EH (cell line): ENCODE measurements at regions not wholly inside any gene's neighbourhood (a gene's known extent, or its start where the extent isn't known, plus 50 kb on each side); places are given as distances from the start of the nearest gene placed in this dataset.
"Not testable (repeated sequence)": the region's sequence is repeated elsewhere in the genome, so short reads cannot be mapped to it uniquely, and the experiment has no call there.

ENCODE experiments used
- DNase-seq: peaks from one replicate; pipeline ENCODE4 v3.0.0-alpha.2; 2015; ENCODE audit warnings: low read depth

- DNase-seq, result no peak
These were observed 626.1 kb upstream of the SLITRK6 start for GRCh38 chr13:86425170-86425815.

- DNase-seq, result no peak
These were observed 627.2 kb upstream of the SLITRK6 start for GRCh38 chr13:86426437-86426836.

DNA sequence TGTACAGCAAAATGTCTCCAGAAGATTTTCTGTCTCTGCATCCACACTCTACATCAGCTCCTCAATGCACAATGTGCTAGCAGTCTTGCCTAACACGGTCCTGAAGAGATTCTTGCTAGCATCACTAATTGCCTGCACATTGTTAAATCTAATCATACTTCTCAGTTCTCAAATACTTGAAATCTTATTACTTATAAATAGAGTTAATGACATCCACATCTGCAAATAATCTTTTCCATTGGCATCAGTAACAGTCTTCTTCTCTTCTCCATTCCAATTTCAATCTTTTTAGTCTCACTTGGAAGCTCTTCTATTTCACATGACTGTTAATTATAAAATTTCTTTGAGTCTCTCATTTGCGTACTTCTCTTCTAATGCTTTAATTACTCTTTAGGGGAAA is 630.5 kb upstream of the SLITRK6 start:
- DNase-seq, result no peak

DNA sequence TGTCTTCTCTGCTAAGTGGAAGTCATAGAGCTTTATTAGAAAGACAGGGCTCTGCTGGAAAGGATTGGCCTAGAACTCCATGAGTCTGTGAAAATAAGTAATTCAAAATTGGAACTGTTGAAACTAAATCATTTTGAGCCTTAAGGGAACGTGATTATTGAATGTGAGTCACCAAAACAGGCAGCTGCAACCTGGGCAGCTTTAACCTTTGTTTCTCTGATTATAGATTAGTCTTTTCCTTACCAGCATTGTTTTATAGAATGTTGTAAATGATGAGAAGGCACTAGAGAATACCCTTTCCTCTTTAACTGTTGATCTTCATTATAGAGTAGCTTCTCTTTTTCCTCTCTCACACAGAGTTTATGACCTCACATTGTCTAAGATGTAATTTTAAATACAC is 638.8 kb upstream of the SLITRK6 start:
- no peak for DNase-seq

DNA sequence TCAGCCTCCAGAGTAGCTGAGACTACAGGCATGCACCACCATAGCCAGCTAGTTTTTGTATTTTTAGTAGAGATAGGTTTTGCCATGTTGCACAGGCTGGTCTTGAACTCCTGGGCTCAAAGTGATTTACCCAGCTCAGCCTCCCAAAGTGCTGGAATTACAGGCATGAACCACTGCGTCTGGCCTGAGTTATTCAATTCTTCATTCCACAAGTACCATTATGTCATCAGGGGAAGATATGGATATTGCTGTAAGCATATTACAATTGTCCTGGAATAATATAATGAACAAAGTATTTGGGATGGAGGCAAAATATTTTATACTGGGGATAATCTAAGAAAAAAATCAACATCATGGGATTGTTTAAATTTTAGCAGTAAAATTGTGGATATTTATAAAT is 646.0 kb upstream of the SLITRK6 start:
- no peak for DNase-seq

DNA sequence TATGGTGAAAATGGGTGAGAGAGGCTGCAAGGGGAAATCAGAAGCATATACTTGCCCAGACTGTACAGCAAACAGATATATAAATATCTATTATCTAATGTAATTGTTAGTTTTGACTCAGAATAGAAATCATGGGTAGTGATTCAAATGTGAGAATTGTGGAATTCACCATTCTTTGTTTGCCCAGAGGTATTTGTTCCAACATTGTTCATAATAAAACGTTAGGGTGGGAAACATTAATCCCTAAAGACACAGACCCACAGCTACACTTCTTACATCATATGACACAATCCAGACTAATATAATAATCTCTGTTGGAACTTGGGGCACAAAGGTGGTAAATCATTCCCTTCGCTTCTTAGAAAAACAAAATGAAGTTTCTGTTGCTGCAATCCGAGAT is 646.5 kb upstream of the SLITRK6 start:
- DNase-seq, result no peak

DNA sequence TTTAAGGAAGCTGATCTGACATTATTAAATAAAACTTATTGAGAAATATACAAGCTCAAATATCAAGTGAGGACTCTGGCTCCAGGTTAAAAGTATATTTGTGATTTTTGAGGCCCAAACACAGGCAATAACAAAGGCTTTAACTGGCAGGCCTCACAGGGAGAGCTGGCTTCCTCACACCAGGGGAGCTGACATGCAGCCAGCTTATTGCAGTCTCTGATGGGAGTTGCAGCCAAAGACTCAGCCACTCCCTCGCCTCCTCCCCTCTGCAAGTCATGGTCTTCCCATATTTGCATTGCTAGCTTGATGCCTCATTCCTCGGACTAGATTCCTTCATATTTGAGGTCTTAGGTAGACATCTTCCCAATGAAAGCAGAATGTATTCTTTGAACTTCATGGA is 647.1 kb upstream of the SLITRK6 start:
- DNase-seq, result no peak

GRCh38 chr13:86447479-86447878 is 648.3 kb upstream of the SLITRK6 start:
- DNase-seq, result no peak

DNA sequence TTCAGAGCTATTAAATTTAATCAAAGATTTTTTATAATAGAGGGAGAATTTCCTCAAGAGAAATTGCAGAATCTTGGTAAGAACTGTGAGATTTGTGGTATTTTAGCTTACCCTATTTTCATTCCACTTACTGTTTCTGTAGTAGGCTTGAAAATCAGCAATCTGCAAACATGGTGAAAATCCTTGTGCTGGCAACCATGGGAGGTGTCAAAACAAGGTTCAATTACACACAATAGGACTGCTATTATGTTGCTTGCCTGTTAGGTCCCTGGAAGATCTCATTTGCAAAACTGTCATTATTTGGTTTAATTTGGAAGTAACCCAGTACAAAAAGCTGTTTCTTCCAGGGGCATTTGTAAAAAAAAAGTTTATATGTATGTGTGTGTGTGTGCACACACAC is 662.8 kb upstream of the SLITRK6 start:
- no peak for DNase-seq

DNA sequence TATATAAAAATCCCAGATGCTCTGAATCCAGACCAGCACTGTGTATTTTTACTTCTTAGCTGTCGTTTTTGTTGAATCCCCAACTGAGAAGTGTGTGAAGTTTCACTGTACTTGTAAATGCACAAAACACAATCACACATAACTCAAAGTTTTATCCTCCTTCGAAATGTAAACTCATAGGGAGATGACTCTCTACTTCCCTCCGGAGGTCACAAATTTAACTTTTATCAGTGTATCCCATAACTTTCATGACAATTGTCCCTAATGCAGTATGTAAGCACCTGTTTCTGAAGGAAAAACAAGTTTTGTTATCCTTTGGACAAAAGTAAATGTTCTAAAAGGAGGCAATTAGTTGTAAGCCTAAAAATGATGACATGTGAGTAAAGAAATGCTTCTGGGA is 665.0 kb upstream of the SLITRK6 start:
- DNase-seq, result no peak

DNA sequence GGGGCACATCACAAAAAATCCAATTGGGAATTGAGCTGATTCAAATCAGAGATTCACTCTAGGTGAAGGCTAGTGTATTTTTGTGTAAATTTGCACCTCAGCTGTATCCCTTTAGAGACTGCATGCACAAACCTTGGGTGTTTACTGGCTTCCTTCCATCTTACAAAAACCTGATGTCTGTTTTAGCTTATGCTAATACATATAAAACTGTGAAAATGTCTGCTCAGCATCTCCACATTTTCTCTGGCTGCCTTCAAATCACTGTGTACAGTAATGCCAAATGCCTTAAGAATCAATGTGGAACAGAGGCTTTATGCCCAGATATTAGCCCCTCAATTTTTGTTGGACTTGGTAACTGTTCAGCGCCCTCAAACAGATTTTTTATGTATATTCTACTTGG is 675.8 kb upstream of the SLITRK6 start:
- DNase-seq, result no peak

- DNase-seq, result no peak
These were observed 677.4 kb upstream of the SLITRK6 start for GRCh38 chr13:86476656-86477055.

GRCh38 chr13:86486582-86486981 is 687.4 kb upstream of the SLITRK6 start:
- no peak for DNase-seq

DNA sequence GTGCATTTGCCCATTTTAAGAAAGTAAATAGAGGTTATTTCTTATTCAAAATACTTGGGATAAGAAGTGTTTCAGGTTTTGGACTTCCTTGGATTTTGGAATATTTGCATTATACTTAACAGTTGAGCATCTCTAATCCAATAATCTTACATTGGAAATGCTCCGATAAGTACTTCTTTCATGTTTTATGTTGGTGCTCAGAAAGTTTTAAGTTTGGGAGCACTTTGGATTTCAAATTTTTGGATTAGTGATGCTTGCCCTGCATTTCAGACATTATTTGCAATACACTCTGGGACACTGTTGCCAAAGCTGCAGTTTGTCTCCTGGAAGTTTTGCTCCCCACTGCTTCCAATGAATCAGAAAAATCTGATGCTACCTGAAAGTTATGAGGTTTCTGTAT is 691.9 kb upstream of the SLITRK6 start:
- DNase-seq, result no peak

GRCh38 chr13:86501931-86502330 is 702.7 kb upstream of the SLITRK6 start:
- DNase-seq, result not testable (repeated sequence)

DNA sequence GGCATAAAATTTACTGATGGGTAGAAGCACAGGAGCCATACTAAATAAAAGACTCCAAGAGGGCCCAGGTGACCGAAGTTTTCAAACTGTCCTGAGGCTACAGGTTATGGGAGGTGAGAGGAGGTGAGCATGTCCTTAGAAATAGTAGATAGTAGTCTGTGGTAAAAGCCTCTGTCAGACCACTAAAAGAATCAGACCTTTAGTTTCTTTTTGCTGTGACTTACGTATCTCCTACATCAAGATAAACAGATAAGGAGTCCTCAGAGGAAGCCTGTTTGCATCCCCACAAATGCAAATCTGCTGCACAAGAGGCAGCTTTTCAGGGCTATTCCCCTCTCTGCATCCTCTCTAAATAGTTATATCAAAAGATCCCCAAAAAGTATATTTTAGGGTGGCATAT is 711.6 kb upstream of the SLITRK6 start:
- no peak for DNase-seq

- DNase-seq, result no peak
These were observed 742.2 kb upstream of the SLITRK6 start for GRCh38 chr13:86541461-86541860.

- DNase-seq, result no peak
These were observed 754.8 kb upstream of the SLITRK6 start for GRCh38 chr13:86554066-86554465.

DNA sequence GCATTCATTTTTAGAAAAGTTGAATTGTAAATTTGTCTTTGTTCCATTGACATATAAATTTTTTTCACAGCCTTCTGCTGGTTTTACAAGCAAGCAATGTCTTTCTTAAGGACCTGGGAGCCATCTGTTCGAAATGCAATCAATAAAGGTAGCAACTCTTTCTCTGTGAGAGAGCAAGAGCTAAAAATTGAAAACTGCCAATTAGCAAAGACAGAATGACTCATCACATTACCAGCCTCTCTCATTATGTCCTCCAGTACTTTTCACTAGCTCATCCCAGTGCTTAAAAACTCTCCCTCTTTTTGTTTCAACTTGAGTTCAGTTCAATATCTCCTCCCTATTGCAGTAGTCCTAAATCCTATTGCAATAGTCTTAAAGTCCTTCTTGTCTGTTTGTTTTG is 760.7 kb upstream of the SLITRK6 start:
- DNase-seq, result no peak

- DNase-seq, result no peak
These were observed 763.6 kb upstream of the SLITRK6 start for GRCh38 chr13:86562866-86563265.

- no peak for DNase-seq
These were observed 764.1 kb upstream of the SLITRK6 start for GRCh38 chr13:86563308-86563707.

DNA sequence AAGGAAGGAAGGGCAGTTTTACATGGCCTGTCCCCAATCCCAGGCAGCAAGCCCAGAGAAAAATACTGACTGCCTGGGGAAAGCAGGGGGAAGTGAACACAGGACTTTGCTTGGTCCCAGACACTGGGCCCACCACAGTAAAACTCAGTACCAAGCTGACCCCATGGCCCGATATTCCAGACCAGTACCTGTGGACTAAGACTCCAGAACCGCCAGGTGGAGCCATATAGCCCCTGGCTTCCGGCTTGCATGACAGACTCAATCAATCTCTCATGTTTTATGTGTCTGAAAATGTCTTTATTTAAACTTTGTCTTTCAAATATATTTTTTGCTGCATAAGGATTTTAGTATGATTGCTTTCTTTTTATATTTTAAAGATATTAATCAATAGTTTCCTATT is 767.9 kb upstream of the SLITRK6 start:
- no peak for DNase-seq

DNA sequence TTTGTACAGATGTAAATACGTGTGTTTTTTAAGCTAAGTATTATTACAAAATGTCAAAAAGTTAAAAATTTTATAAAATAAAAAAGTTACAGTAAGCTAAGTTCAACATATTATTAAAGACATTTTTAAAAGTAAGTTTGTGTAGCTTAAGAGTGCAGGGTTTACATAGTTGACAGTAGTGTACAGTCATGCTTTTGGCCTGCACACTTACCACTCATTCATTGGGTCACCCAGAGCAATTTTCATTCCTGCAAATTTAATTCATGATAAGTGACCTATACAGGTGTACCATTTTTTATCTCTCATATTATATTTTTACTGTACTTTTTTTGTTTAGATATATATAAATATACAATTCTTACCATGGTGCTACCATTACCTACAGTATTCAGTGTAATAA is 769.9 kb upstream of the SLITRK6 start:
- no peak for DNase-seq

DNA sequence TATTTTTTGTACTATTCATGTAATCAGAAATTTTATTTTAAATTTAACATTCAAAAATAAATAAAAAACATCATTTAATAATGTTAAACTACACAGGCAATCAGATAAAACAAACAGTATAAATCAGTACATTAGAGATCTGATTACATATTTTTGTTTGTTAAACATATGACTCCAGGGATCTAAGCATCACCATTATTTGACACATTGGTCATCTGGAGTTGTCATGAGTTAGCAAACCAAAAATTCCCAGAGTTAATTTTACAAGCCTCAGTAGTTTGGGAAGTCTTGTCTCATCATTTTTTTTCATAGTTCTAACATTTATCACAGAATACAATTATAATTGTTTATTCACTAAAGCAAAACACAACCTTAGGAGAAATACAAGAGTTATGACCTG is 770.8 kb upstream of the SLITRK6 start:
- no peak for DNase-seq

- no peak for DNase-seq
These were observed 772.9 kb upstream of the SLITRK6 start for GRCh38 chr13:86572115-86572514.
